ENCODE measurements at regions not wholly inside any gene's neighbourhood (a gene's known extent, or its start where the extent isn't known, plus 50 kb on each side); places are given as distances from the start of the nearest gene placed in this dataset.

GRCh38 chr16:86929057-86929871, 350.9 kb downstream of the FOXL1 start (continued):
- peak; percentile 73 for TF ChIP-seq HIC1 (tag by site-specific recombination; IDR thresholded peaks at IDR 0.05)
- no peak for TF ChIP-seq ZNF169 (tag by site-specific recombination; IDR thresholded peaks at IDR 0.05)
- TF ChIP-seq ZNF311 (tag by site-specific recombination; IDR thresholded peaks at IDR 0.05; ENCODE audit: borderline replicate concordance), result no peak
- TF ChIP-seq ZNF785 (tag by site-specific recombination; IDR thresholded peaks at IDR 0.05), result no peak
- TF ChIP-seq HOXC10 (CRISPR knock-in tag; IDR thresholded peaks at IDR 0.05), result no peak
- TF ChIP-seq ZNF629 (tag by site-specific recombination; IDR thresholded peaks at IDR 0.05), result peak; percentile 61
- TF ChIP-seq ZNF473 (tag by site-specific recombination; IDR thresholded peaks at IDR 0.05), result no peak
- TF ChIP-seq YY2 (tag by site-specific recombination; IDR thresholded peaks at IDR 0.05), result no peak
- peak; percentile 83 for TF ChIP-seq ZBTB11 (tag by site-specific recombination; conservative IDR thresholded peaks at IDR 0.05; ENCODE audit: low read depth)
- TF ChIP-seq ZNF549 (tag by site-specific recombination; IDR thresholded peaks at IDR 0.05), result no peak
- 0 out of 2 replicates have a peak, but pooled peaks have one; percentile 5 for TF ChIP-seq ZFHX2 (tag by site-specific recombination; conservative IDR thresholded peaks at IDR 0.05)
- TF ChIP-seq ZNF548 (tag by site-specific recombination; IDR thresholded peaks at IDR 0.05), result no peak
- TF ChIP-seq ZNF529 (tag by site-specific recombination; IDR thresholded peaks at IDR 0.05; ENCODE audit: insufficient replicate concordance), result no peak
- no peak for TF ChIP-seq ZNF404 (tag by site-specific recombination; IDR thresholded peaks at IDR 0.05)
- no peak for TF ChIP-seq ZNF155 (tag by site-specific recombination; IDR thresholded peaks at IDR 0.05)
- peak; percentile 66 for TF ChIP-seq ZNF335 (tag by site-specific recombination; conservative IDR thresholded peaks at IDR 0.05)
- TF ChIP-seq ZNF341 (tag by site-specific recombination; IDR thresholded peaks at IDR 0.05; ENCODE audit: low read depth), result peak; percentile 45; the same call in 1 of the 2 replicates
- TF ChIP-seq ZNF843 (tag by site-specific recombination; IDR thresholded peaks at IDR 0.05), result peak; percentile 38; the same call in 1 of the 2 replicates
- TF ChIP-seq MYNN (tag by site-specific recombination; IDR thresholded peaks at IDR 0.05; ENCODE audit: borderline replicate concordance), result no peak
- TF ChIP-seq MZF1 (tag by site-specific recombination; IDR thresholded peaks at IDR 0.05; ENCODE audit: borderline replicate concordance), result no peak
- peak; percentile 22; the same call in 1 of the 2 replicates for TF ChIP-seq ZNF398 (tag by site-specific recombination; IDR thresholded peaks at IDR 0.05)
- TF ChIP-seq ZNF704 (tag by site-specific recombination; IDR thresholded peaks at IDR 0.05), result no peak
- TF ChIP-seq ZNF555 (tag by site-specific recombination; conservative IDR thresholded peaks at IDR 0.05), result no peak
- TF ChIP-seq ZNF133 (tag by site-specific recombination; IDR thresholded peaks at IDR 0.05), result no peak
- TF ChIP-seq SCRT2 (tag by site-specific recombination; IDR thresholded peaks at IDR 0.05), result no peak
- TF ChIP-seq ZNF366 (tag by site-specific recombination; conservative IDR thresholded peaks at IDR 0.05), result peak; percentile 42; the same call in 1 of the 2 replicates
- no peak for TF ChIP-seq ZNF449 (tag by site-specific recombination; IDR thresholded peaks at IDR 0.05)
- TF ChIP-seq ZNF645 (tag by site-specific recombination; IDR thresholded peaks at IDR 0.05), result no peak
- TF ChIP-seq ZIC2 (tag by site-specific recombination; IDR thresholded peaks at IDR 0.05), result peak; percentile 81
